Amygdala (tissue), 56 donors: ENCODE measurements at regions not wholly inside any gene's neighbourhood (a gene's known extent, or its start where the extent isn't known, plus 50 kb on each side); places are given as distances from the start of the nearest gene placed in this dataset.

Experiments
- DNase-seq, 56 donors: peaks; one replicate each; lab custom pipeline; 2025; lab: John Stamatoyannopoulos, UW

- no peak for DNase-seq
Measured at GRCh38 chr10:78476844-78477243, 443.2 kb downstream of the RPS24 start.

DNA sequence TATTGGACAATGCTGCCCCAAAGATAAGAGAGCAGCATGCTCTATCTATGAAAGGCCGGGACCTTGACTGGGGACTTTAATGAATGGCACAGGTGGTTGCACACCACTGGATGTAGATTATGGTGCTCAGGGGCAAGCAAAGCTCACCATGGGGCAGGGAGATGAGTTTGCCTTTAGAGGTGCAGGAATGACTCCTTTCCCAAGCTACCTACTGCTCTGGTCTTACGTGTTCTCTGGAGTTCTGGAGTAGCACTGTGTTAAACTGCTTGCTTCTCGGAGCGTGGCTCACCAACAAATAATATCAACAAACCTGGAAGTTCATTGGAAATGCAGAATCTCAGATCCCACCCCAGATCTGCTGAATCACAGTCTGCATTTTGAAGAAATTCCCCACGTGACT, 445.3 kb downstream of the RPS24 start:
- no peak for DNase-seq

DNA sequence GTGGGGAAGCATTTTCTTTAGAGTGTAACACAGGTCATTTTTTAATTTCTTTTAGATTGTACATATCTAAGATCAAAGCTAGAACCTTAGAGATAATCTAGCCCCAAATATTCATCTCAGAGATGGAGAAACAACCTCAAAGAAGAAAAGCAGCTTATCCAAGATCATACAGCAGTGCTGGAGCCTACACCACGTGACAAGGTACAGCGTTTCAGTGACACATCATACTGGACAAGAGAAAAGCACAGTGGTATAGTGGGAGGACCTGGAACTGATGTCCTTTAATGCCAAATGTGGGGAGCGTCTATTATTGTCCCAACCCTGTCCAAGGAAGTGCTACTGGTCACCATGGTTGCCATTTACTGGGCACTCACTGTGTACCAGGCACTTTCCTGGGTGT, 445.8 kb downstream of the RPS24 start:
- no peak for DNase-seq

DNA sequence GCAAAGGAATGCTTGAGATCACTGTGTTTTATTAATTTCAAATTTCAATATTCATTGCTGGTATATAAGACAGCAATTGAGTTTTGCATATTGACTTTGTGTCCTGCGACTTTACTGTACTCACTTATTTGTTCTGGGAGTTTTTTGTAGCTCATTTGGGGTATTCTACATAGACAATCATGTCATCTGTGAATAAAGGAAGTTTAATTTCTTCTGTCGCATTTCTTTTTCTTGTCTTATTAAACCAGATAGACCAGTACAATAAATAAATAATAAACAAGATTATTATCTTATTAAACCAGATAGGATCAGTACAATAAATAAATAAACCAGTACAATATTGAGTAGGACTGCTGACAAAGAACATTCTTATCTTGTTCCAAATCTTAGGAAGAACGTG, 448.2 kb downstream of the RPS24 start:
- no peak for DNase-seq

- DNase-seq = no peak
Measured at GRCh38 chr10:78483641-78484040, 450.0 kb downstream of the RPS24 start.

DNA sequence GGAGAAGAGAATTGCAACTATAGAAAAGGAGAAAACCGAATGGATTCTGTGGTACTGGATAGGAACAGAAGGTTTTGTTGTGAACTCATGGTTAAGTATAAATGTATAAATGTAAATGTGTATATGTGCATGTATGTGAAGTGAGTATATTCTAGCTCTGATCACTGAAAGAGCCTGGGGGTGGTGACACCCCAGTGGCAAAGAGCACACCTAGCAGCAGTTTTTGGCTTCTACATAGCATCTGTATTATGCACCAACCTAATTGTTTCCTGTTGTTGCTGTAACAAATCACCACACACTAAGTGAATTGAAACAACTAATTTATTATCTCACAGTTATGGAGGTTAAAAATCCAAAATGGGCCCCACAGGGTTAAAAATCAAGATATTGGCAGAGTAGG, 455.4 kb downstream of the RPS24 start:
- no peak for DNase-seq

GRCh38 chr10:78491812-78492211, 458.1 kb downstream of the RPS24 start:
- DNase-seq = no peak

DNA sequence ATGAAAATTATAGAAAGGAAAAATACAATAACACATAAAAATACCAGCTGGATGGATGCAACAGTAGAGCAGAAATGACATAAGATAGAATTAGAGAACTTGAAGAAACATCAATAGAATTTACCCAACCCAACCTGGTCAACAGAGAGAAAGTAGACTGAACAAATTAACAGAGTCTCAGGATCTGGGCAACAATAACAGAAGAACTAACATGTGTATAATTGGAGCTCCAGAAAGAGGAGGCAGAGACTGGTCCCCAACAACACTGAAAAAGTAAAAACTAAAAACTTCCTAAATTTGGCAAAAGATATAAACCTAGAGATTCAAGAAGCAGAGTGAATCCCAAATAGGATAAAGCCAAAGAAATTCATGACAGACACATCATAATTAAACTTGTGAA, 458.8 kb downstream of the RPS24 start:
- no peak for DNase-seq

DNA sequence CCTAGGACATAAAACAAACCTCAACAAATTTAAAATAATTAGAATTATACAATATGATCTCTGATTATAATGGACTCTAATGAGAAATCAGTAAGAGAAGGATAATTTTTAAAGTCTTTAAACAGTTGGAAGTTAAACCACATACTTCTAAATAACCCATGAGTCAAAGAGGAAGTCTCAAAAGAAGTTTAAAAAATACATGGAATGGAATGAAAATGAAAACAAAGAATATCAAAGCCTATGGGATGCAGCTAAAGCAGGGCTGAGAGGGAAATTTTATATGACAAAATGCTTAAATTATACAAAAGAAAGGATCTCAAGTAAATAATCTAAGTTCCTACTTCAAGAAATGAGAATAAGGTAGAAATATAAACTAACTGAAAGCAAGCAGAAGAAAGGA, 460.5 kb downstream of the RPS24 start:
- no peak for DNase-seq

GRCh38 chr10:78502210-78502936, 468.7 kb downstream of the RPS24 start:
- DNase-seq = no peak

DNA sequence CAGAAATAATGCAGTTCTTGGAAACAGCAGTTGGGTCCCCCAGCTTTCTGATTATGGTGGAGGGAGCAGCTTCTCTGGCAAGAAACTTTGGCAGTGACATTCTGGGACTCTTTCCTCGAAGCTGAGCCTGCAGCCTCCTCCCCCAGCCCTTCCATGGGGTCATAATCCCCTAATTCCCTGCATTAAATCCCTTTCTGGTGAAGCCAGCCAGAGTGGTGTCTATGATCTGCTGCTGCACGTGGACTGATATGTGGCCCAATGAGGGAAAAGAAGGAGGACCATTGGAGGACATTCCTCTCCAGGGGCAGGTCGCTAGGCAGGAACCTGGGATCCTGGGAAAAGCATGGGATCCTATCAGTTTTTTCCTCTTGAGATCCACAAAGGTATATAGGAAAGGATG, 470.5 kb downstream of the RPS24 start:
- no peak for DNase-seq

DNA sequence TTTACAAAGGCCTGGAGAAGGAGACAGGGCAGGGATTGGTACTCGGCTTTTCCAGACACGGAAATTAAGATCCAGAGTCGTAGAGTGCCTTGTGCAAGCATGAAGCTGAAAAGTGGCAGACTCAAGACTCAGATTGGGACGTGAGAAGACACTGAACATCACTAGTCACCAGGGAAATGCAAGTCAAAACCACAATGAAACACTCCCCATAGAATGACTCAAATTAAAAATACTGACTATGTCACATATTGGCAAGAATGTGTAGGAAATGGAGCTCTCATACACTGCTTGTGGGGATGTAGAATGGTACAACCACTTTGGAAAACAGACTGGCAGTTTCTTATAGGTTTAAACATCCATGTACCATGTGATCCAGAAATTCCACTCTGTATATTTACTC, 472.0 kb downstream of the RPS24 start:
- no peak for DNase-seq

DNA sequence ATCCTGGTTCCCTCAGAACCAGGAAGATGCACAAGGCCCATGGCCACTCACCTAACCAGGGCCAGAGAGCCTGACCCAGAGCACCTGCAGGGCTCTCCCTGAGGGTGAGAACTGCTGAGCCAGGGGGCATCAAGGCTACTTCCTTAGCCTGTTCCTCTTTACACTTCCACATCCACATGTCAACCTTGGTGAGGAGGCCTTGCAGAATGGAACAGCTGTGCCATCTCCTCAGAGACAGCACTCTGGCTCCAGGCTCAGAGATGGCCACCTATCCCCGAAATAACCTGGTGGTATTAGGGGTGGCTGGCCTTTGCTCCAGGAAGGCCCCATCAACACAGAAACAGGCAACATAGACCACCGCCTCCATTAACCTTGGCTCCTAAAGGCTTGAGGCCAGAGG, 473.0 kb downstream of the RPS24 start:
- DNase-seq = no peak

GRCh38 chr10:78507510-78508160, 474.0 kb downstream of the RPS24 start:
- DNase-seq = no peak

GRCh38 chr10:78508955-78509748, 475.5 kb downstream of the RPS24 start:
- DNase-seq = peak in 15 of 56 donors; percentile 10 to 54 (median 35)

DNA sequence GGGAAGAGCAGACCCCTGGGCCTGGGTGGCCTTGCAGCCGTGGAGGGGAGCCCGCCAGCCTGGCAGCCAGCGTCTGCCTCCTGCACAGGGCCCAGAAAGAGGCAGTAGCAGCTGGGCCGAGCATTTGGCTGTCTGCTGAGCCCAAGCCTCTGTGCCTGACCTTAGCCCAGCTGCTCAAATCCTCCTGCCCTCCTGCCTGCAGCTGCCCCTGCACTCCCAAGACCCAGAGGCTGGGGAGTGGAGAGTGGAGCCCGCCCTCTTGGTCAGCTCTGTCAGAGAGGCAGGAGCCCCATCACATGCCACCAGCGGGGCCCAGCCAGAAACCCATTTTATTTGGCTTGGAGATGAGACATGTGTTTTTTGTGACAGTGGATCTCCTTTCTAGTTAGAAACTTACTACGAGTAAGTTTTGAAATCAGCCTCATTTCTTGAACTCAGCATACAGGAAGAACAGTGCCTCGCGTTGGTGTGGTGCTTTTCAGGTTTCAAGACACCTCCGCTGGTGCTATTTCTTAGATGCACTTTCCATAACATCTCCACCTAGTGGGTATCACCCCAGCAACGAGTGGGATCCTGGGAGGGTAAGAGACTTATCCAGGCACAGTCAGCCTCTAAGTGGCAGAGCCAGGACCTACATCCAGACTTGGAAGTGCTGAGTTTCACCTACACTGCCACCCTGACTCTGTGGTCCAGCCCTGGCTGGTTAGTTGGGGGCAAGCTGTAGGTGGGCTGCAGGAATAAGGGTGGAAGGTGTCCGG, 477.1 kb downstream of the RPS24 start:
- DNase-seq = peak in 5 of 56 donors; percentile 11 to 35 (median 27)

DNA sequence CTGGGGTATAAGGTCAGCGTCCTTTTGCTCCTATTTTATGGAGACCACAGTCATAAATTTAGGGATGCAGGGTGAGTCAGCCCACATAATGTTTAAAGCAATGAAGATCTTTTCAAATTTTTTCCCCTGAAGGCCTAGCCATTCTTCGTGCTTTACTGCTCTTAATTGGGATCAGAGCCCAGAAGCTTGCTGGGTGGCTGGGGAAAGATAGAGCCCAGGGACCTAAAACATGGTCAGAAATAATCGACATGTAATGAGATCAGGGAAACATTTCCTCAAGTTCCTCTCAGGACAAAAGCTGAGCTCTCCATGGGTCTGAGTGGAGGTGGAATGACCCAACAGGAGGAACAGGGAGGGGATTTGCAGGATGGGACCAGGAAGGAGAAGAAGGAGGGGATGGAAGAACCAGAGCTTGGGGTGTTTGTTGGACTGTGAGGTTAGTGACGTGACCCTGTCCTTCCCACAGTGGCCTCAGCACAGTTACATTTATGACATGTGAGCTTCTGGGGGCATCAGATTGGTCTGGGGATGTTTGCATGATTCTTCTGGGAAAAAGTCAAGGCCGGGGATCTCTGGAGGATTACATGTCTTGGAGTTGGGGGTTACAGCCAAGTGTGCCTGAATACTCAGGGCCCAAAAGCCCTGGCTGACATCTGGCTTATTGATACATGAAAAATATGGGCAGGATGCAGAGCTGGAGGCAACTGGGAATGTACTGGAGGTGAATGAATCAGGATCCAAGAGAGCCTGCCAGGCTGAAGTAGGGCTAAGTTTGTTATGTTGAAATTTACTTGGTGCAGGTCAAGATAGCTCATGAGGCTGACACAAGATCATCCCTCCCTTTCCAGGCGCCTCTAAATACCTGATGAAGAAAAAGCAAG, 477.9 kb downstream of the RPS24 start:
- DNase-seq = no peak

GRCh38 chr10:78512205-78512550, 478.5 kb downstream of the RPS24 start:
- DNase-seq = no peak

DNA sequence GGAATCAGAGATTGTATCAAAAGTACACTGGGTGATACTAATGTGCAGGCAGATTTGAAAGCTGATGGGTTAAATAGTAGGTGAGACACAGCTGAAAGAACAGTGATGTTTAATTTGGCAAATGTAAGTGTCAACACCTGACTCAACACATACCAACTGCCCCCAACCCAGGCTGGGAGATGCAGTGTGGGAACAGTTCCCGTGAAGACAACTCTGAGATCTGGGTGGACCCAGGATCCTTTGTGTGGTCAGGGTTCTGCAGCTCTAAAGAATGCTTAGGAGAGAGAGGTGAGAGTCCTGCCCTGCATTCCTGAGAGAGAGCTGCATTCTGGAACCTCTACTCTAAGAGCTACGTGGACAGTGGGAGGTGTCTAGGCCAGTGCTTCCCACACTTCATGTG, 479.7 kb downstream of the RPS24 start:
- DNase-seq = no peak

DNA sequence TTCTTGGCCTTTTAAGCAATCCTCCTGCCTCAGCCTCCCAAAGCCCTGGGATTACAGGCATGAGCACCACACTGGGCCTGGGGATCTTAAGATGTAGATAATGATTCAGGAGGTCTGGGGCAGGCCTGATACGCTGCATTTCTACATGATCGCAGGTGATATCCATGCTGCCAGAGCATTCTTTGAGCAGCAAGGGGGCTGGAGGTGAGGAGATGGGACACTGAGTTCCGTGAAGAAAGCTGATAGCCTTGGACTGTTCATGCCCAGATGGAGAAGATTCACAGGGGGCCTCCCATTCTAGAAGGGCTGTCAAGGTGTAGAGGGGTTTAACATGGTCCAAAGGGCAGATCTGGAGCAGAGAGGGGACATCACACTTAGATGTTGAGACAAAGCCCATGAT, 480.3 kb downstream of the RPS24 start:
- no peak for DNase-seq
